ENCODE measurements at regions not wholly inside any gene's neighbourhood (a gene's known extent, or its start where the extent isn't known, plus 50 kb on each side); places are given as distances from the start of the nearest gene placed in this dataset.

- no peaks in the 10 kb centered on the region for H3K9me3 ChIP-seq (ENCODE audit: severe bottlenecking)
- peaks cover 38% of the 10 kb centered on the region for H3K27me3 ChIP-seq (ENCODE audit: insufficient read depth, low read depth, severe bottlenecking)
- no peak overlapping the region for H3K4me3 ChIP-seq (ENCODE audit: low read depth, low read length)
- no peak overlapping the region for H3K27ac ChIP-seq
- TF ChIP-seq CTCF (IDR thresholded peaks at IDR 0.05; ENCODE audit: low read depth, low read length) = no peak
- no peaks in the 10 kb centered on the region for H3K36me3 ChIP-seq
- no peak for DNase-seq
Observed at GRCh38 chr14:21939836-21940235, 266.2 kb upstream of the OR4E1 start.

- TF ChIP-seq CTCF (IDR thresholded peaks at IDR 0.05; ENCODE audit: low read depth, low read length) = no peak
- Histone ChIP-seq H3K36me3 (no peaks in the 10 kb centered on the region), H3K27me3 (ENCODE audit: insufficient read depth, low read depth, severe bottlenecking) (peaks cover 48% of the 10 kb centered on the region), H3K9me3 (ENCODE audit: severe bottlenecking) (no peaks in the 10 kb centered on the region), H3K27ac (no peak overlapping the region), H3K4me3 (ENCODE audit: low read depth, low read length) (no peak overlapping the region)
- no peak for DNase-seq
Observed at GRCh38 chr14:21937996-21938395, 264.4 kb upstream of the OR4E1 start.

GRCh38 chr14:21933681-21934080 lies 260.1 kb upstream of the OR4E1 start:
- no peak for DNase-seq
- no peak overlapping the region for H3K4me3 ChIP-seq (ENCODE audit: low read depth, low read length)
- H3K27me3 ChIP-seq (ENCODE audit: insufficient read depth, low read depth, severe bottlenecking) = peaks cover 41% of the 10 kb centered on the region
- no peak for TF ChIP-seq CTCF (IDR thresholded peaks at IDR 0.05; ENCODE audit: low read depth, low read length)
- H3K27ac ChIP-seq = no peak overlapping the region
- H3K9me3 ChIP-seq (ENCODE audit: severe bottlenecking) = no peaks in the 10 kb centered on the region
- H3K36me3 ChIP-seq = no peaks in the 10 kb centered on the region

GRCh38 chr14:21924479-21924878 lies 250.9 kb upstream of the OR4E1 start:
- no peaks in the 10 kb centered on the region for H3K36me3 ChIP-seq
- no peak overlapping the region for H3K27ac ChIP-seq
- no peak overlapping the region for H3K4me3 ChIP-seq (ENCODE audit: low read depth, low read length)
- no peak for DNase-seq
- peaks cover 56% of the 10 kb centered on the region for H3K27me3 ChIP-seq (ENCODE audit: insufficient read depth, low read depth, severe bottlenecking)
- H3K9me3 ChIP-seq (ENCODE audit: severe bottlenecking) = no peaks in the 10 kb centered on the region
- TF ChIP-seq CTCF (IDR thresholded peaks at IDR 0.05; ENCODE audit: low read depth, low read length) = no peak

GRCh38 chr14:21923820-21924219 lies 250.2 kb upstream of the OR4E1 start:
- peaks cover 58% of the 10 kb centered on the region for H3K27me3 ChIP-seq (ENCODE audit: insufficient read depth, low read depth, severe bottlenecking)
- H3K9me3 ChIP-seq (ENCODE audit: severe bottlenecking) = no peaks in the 10 kb centered on the region
- H3K4me3 ChIP-seq (ENCODE audit: low read depth, low read length) = no peak overlapping the region
- no peak for DNase-seq
- no peak for TF ChIP-seq CTCF (IDR thresholded peaks at IDR 0.05; ENCODE audit: low read depth, low read length)
- no peaks in the 10 kb centered on the region for H3K36me3 ChIP-seq
- no peak overlapping the region for H3K27ac ChIP-seq

GRCh38 chr14:21921453-21921852 lies 247.8 kb upstream of the OR4E1 start:
- TF ChIP-seq CTCF (IDR thresholded peaks at IDR 0.05; ENCODE audit: low read depth, low read length) = no peak
- DNase-seq = no peak
- Histone ChIP-seq H3K9me3 (ENCODE audit: severe bottlenecking) (no peaks in the 10 kb centered on the region), H3K4me3 (ENCODE audit: low read depth, low read length) (no peak overlapping the region), H3K36me3 (no peaks in the 10 kb centered on the region), H3K27me3 (ENCODE audit: insufficient read depth, low read depth, severe bottlenecking) (peaks cover 57% of the 10 kb centered on the region), H3K27ac (no peak overlapping the region)
